ENCODE measurements at regions not wholly inside any gene's neighbourhood (a gene's known extent, or its start where the extent isn't known, plus 50 kb on each side); places are given as distances from the start of the nearest gene placed in this dataset.
"Not testable (repeated sequence)": the region's sequence is repeated elsewhere in the genome, so short reads cannot be mapped to it uniquely, and the experiment has no call there.

- DNase-seq = no peak
- no peak for TF ChIP-seq GATA1 (IDR thresholded peaks at IDR 0.05; ENCODE audit: low read depth, low read length)
- no peak for TF ChIP-seq POLR2A (IDR thresholded peaks at IDR 0.05; ENCODE audit: low read length)
These were observed 203.0 kb downstream of the GPAT3 start for GRCh38 chr4:83738895-83739294.

GRCh38 chr4:83734576-83734975 lies 198.7 kb downstream of the GPAT3 start:
- TF ChIP-seq POLR2A (IDR thresholded peaks at IDR 0.05; ENCODE audit: low read length) (no peak), GATA1 (IDR thresholded peaks at IDR 0.05; ENCODE audit: low read depth, low read length) (no peak)
- no peak for DNase-seq

GRCh38 chr4:83732114-83732635 lies 196.3 kb downstream of the GPAT3 start:
- DNase-seq = no peak
- no peak for TF ChIP-seq POLR2A (IDR thresholded peaks at IDR 0.05; ENCODE audit: low read length)
- TF ChIP-seq GATA1 (IDR thresholded peaks at IDR 0.05; ENCODE audit: low read depth, low read length) = no peak

DNA sequence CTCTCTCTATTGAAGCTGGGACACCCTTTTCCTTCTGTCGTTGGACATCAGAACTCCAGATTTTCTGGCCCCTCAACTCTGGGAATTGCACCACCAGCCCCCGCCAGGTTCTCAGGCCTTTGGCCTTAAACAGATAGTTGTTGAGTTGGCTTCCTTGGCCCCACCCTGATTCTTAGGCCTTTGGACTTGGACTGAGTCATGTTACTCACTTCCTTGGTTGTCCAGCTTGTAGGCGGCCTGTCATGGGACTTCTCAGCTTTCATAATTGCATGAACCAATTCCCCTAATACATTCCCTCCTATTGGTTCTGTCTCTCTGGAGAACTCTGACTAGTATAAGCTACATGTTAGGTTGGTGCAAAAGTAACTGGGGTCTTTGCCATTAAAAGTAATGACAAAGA lies 195.7 kb downstream of the GPAT3 start:
- no peak for TF ChIP-seq GATA1 (IDR thresholded peaks at IDR 0.05; ENCODE audit: low read depth, low read length)
- TF ChIP-seq POLR2A (IDR thresholded peaks at IDR 0.05; ENCODE audit: low read length) = no peak
- no peak for DNase-seq

DNA sequence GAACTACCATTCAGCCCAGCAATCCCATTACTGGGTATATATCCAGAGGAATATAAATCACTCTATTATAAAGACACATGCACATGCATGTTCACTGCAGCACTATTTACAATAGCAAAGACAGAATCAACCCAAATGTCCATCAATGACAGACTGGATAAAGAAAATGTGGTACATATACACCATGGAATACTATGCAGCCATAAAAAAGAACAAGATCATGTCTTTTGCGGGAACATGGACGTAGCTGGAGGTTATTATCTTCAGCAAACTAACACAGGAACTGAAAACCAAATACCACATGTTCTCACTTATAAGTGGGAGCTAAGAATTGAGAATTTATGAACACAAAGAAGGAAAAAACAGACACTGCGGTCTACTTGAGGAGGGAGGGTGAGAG lies 195.1 kb downstream of the GPAT3 start:
- not testable (repeated sequence) for DNase-seq

GRCh38 chr4:83728191-83728590 lies 192.3 kb downstream of the GPAT3 start:
- TF ChIP-seq GATA1 (IDR thresholded peaks at IDR 0.05; ENCODE audit: low read depth, low read length) = no peak
- TF ChIP-seq POLR2A (IDR thresholded peaks at IDR 0.05; ENCODE audit: low read length) = no peak
- no peak for DNase-seq

DNA sequence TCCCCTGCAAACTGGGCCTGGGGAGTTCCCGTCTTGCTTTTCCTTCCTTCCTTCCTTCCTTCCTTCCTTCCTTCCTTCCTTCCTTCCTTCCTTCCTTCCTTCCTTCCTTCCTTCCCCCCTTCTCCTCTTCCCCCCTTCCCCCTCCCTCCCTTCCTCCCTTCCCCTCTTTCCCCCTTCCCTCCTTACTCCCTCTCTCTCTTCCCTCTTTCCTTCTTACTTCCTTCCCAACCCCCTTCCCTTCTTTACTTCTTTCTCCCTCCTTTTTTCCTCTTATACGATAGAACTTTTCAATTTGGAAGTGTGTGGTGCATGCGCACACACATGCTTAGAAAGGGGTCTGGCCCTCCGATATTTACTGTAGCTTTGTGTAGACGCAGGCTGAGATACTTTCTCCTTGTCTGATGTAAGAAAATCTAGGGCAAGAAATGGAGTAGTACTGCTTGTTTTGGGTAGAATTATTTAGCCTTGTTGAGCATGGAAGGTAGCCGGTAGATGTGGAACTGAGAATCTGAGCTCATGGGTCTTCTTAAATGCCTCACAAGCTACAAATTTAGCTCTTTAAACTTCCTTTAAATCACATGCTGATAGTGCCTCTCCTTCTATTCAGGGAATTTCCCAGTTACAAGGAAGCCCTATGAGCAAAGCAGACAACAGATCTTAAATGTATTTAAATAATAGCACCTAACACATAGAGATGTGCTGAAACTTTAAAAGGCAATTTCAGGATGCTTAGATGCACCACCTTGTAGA lies 189.6 kb downstream of the GPAT3 start:
- TF ChIP-seq GATA1 (IDR thresholded peaks at IDR 0.05; ENCODE audit: low read depth, low read length) (no peak), POLR2A (IDR thresholded peaks at IDR 0.05; ENCODE audit: low read length) (no peak)
- no peak for DNase-seq

GRCh38 chr4:83724485-83725335 lies 188.8 kb downstream of the GPAT3 start:
- DNase-seq = no peak
- TF ChIP-seq GATA1 (IDR thresholded peaks at IDR 0.05; ENCODE audit: low read depth, low read length) (no peak), POLR2A (IDR thresholded peaks at IDR 0.05; ENCODE audit: low read length) (no peak)

DNA sequence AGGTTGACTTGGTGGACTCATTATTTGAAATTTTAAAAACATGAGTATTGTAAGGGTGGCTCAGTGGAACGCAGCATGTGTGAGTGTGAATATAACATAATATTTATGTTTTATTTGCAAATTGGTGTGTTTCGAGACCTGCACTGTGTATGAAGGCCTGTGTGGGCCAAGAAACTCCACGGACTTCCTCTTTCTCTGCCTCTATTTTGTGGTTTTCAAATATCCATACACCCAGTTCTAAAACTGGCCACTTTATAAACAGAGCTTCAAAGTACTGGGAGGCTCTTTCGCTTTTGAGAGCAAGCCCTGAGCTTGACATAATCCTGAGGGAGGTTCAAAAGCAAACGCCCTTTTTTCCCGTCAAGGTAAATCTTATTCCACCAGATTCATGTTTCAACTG lies 187.7 kb downstream of the GPAT3 start:
- DNase-seq = no peak
- no peak for TF ChIP-seq POLR2A (IDR thresholded peaks at IDR 0.05; ENCODE audit: low read length)
- no peak for TF ChIP-seq GATA1 (IDR thresholded peaks at IDR 0.05; ENCODE audit: low read depth, low read length)

DNA sequence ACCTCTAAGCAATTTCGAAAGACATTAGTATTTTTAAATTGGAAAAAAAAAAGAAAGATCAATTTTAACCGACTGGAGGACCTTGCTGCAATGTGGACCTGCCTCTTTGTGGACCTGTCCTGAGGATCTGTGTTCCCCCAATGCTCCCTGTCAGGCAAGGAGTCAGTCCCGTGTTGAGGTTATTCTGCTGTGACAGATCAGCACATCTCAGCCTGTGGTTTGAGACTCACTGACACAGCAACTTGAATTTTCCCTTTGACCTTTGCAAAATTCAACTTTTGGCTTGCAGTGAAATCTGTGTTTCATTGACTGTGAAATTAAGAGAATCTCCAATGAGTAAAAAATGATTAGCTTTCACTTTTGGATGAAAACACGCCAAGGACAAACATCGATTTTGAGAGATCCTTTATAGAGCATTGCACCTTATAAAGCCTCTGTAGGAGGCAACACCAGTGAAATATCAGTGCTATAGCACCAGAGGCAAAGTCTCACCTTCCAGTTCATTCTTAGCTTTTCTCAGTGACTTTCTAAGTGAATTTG lies 186.9 kb downstream of the GPAT3 start:
- no peak for DNase-seq
- TF ChIP-seq GATA1 (IDR thresholded peaks at IDR 0.05; ENCODE audit: low read depth, low read length) = no peak
- TF ChIP-seq POLR2A (IDR thresholded peaks at IDR 0.05; ENCODE audit: low read length) = no peak

GRCh38 chr4:83716874-83717273 lies 181.0 kb downstream of the GPAT3 start:
- TF ChIP-seq POLR2A (IDR thresholded peaks at IDR 0.05; ENCODE audit: low read length) (no peak), GATA1 (IDR thresholded peaks at IDR 0.05; ENCODE audit: low read depth, low read length) (no peak)
- DNase-seq = no peak

- no peak for DNase-seq
- no peak for TF ChIP-seq GATA1 (IDR thresholded peaks at IDR 0.05; ENCODE audit: low read depth, low read length)
- no peak for TF ChIP-seq POLR2A (IDR thresholded peaks at IDR 0.05; ENCODE audit: low read length)
These were observed 177.0 kb downstream of the GPAT3 start for GRCh38 chr4:83712890-83713289.

DNA sequence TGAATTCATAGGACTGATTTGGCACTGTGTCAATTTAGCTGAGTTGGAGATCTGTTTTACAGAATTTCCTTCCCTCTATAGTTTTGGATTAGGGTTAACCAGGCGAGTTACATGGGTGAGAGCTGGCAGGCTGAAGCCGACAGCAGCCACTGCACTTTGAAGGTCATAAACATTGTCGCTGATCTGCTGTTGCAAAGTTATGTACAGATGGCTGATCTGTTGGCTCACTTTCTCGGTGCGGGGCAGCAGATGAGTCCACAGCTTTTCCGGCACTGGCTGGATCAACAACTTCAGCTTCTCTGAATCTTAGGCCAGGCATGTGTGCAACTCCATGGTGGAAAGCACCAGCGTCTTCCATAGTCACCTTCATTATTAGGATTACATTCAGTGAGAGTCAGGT lies 173.7 kb downstream of the GPAT3 start:
- no peak for TF ChIP-seq GATA1 (IDR thresholded peaks at IDR 0.05; ENCODE audit: low read depth, low read length)
- TF ChIP-seq POLR2A (IDR thresholded peaks at IDR 0.05; ENCODE audit: low read length) = no peak
- DNase-seq = no peak

- TF ChIP-seq GATA1 (IDR thresholded peaks at IDR 0.05; ENCODE audit: low read depth, low read length) (no peak), POLR2A (IDR thresholded peaks at IDR 0.05; ENCODE audit: low read length) (no peak)
- DNase-seq = no peak
These were observed 172.7 kb downstream of the GPAT3 start for GRCh38 chr4:83708500-83709175.
